ENCODE measurements at regions not wholly inside any gene's neighbourhood (a gene's known extent, or its start where the extent isn't known, plus 50 kb on each side); places are given as distances from the start of the nearest gene placed in this dataset.
"Not testable (repeated sequence)": the region's sequence is repeated elsewhere in the genome, so short reads cannot be mapped to it uniquely, and the experiment has no call there.

GRCh38 chr7:13727279-13727678, 262.2 kb downstream of the ETV1 start:
- H4K20me1 ChIP-seq (ENCODE audit: insufficient read depth, low read length): no peaks in the 10 kb centered on the region
- no peak overlapping the region for H2AFZ ChIP-seq (ENCODE audit: low read depth, low read length)
- ATAC-seq (ENCODE audit: insufficient read depth, low read depth) (no peak), DNase-seq (no peak)
- H3K4me2 ChIP-seq (ENCODE audit: insufficient read depth, low read length): no peak overlapping the region
- H3K36me3 ChIP-seq (ENCODE audit: insufficient read depth, low read length): no peaks in the 10 kb centered on the region
- no peaks in the 10 kb centered on the region for H3K79me2 ChIP-seq (ENCODE audit: insufficient read depth, low read length)
- no peak overlapping the region for H3K4me3 ChIP-seq (ENCODE audit: low read depth in 1 of 2, low read length in 2 of 2)
- H3K27me3 ChIP-seq (ENCODE audit: insufficient read depth, low read length, poor library complexity): no peaks in the 10 kb centered on the region
- H3K4me1 ChIP-seq (ENCODE audit: insufficient read depth, low read length): no peaks in the 10 kb centered on the region
- TF ChIP-seq EZH2 (IDR thresholded peaks at IDR 0.05; ENCODE audit: borderline replicate concordance, low read depth, low read length, severe bottlenecking): no peak
- H3K27ac ChIP-seq (ENCODE audit: low read length): no peak overlapping the region
- H3K9ac ChIP-seq (ENCODE audit: low read depth, low read length): no peak overlapping the region
- H3K9me3 ChIP-seq (ENCODE audit: insufficient read depth, low read length, severe bottlenecking): no peaks in the 10 kb centered on the region

GRCh38 chr7:13727751-13728150, 261.7 kb downstream of the ETV1 start:
- H3K27ac ChIP-seq (ENCODE audit: low read length): no peak overlapping the region
- no peak for DNase-seq
- TF ChIP-seq EZH2 (IDR thresholded peaks at IDR 0.05; ENCODE audit: borderline replicate concordance, low read depth, low read length, severe bottlenecking): no peak
- TF ChIP-seq CTCF (IDR thresholded peaks at IDR 0.05; ENCODE audit: borderline replicate concordance, extremely low read depth, low read length, poor library complexity, severe bottlenecking): no peak

DNA sequence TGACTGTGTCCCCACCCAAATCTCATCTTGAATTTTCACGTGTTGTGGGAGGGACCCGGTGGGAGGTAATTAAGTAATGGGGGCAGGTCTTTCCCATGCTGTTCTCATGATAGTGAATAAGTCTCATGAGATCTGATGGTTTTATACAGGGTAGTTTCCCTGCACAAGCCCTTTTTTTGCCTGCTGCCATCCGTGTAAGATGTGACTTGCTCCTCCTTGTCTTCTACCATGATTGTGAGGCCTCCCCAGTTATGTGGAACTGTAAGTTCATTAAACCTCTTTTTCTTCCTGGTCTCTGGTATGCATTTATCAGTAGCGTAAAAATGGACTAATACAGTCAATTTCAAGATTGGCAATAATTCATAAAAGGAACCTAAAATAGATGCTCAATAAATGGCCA, 261.0 kb downstream of the ETV1 start:
- not testable (repeated sequence) for H3K27me3 ChIP-seq (ENCODE audit: insufficient read depth, low read length, poor library complexity); H2AFZ ChIP-seq (ENCODE audit: low read depth, low read length); H3K4me3 ChIP-seq (ENCODE audit: low read depth in 1 of 2, low read length in 2 of 2); H3K27ac ChIP-seq (ENCODE audit: low read length); H3K79me2 ChIP-seq (ENCODE audit: insufficient read depth, low read length); H3K9me3 ChIP-seq (ENCODE audit: insufficient read depth, low read length, severe bottlenecking); H3K36me3 ChIP-seq (ENCODE audit: insufficient read depth, low read length); H3K4me1 ChIP-seq (ENCODE audit: insufficient read depth, low read length); H3K4me2 ChIP-seq (ENCODE audit: insufficient read depth, low read length); H4K20me1 ChIP-seq (ENCODE audit: insufficient read depth, low read length); H3K9ac ChIP-seq (ENCODE audit: low read depth, low read length); DNase-seq; ATAC-seq (ENCODE audit: insufficient read depth, low read depth)

More at GRCh38 chr7:13727751-13728150, 261.7 kb downstream of the ETV1 start:
- no peaks in the 10 kb centered on the region for H3K79me2 ChIP-seq (ENCODE audit: insufficient read depth, low read length)
- no peaks in the 10 kb centered on the region for H3K36me3 ChIP-seq (ENCODE audit: insufficient read depth, low read length)
- H2AFZ ChIP-seq (ENCODE audit: low read depth, low read length): no peak overlapping the region
- no peaks in the 10 kb centered on the region for H3K9me3 ChIP-seq (ENCODE audit: insufficient read depth, low read length, severe bottlenecking)
- H4K20me1 ChIP-seq (ENCODE audit: insufficient read depth, low read length): no peaks in the 10 kb centered on the region
- ATAC-seq (ENCODE audit: insufficient read depth, low read depth): no peak
- no peaks in the 10 kb centered on the region for H3K4me1 ChIP-seq (ENCODE audit: insufficient read depth, low read length)
- H3K4me2 ChIP-seq (ENCODE audit: insufficient read depth, low read length): no peak overlapping the region
- H3K27me3 ChIP-seq (ENCODE audit: insufficient read depth, low read length, poor library complexity): no peaks in the 10 kb centered on the region
- no peak overlapping the region for H3K9ac ChIP-seq (ENCODE audit: low read depth, low read length)
- no peak overlapping the region for H3K4me3 ChIP-seq (ENCODE audit: low read depth in 1 of 2, low read length in 2 of 2)

DNA sequence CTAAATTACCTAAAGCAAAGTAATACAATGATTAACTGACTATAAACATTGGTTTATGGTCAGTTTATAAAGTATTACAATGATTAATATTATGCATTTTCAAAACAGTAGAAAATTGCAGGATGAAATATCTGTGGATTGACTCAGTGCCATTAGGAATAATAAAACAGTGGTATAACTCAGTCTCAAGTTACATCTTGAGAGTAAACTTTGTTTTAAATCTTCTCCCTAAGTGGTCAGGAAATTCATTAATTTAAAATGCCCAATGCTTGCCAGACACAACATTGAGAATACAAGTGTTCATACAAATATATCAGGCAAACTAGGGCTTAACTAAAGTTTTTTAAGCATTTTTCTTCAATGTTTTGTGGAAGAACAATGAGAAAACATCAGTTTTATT, 257.8 kb downstream of the ETV1 start:
- H3K9me3 ChIP-seq (ENCODE audit: insufficient read depth, low read length, severe bottlenecking): no peaks in the 10 kb centered on the region
- no peaks in the 10 kb centered on the region for H3K4me1 ChIP-seq (ENCODE audit: insufficient read depth, low read length)
- H3K4me2 ChIP-seq (ENCODE audit: insufficient read depth, low read length): no peak overlapping the region
- H4K20me1 ChIP-seq (ENCODE audit: insufficient read depth, low read length): no peaks in the 10 kb centered on the region
- no peak overlapping the region for H3K9ac ChIP-seq (ENCODE audit: low read depth, low read length)
- H2AFZ ChIP-seq (ENCODE audit: low read depth, low read length): no peak overlapping the region
- H3K27me3 ChIP-seq (ENCODE audit: insufficient read depth, low read length, poor library complexity): no peaks in the 10 kb centered on the region
- ATAC-seq (ENCODE audit: insufficient read depth, low read depth) (no peak), DNase-seq (no peak)
- no peaks in the 10 kb centered on the region for H3K79me2 ChIP-seq (ENCODE audit: insufficient read depth, low read length)
- TF ChIP-seq CTCF (IDR thresholded peaks at IDR 0.05; ENCODE audit: borderline replicate concordance, extremely low read depth, low read length, poor library complexity, severe bottlenecking) (no peak), EZH2 (IDR thresholded peaks at IDR 0.05; ENCODE audit: borderline replicate concordance, low read depth, low read length, severe bottlenecking) (no peak)
- no peaks in the 10 kb centered on the region for H3K36me3 ChIP-seq (ENCODE audit: insufficient read depth, low read length)
- H3K27ac ChIP-seq (ENCODE audit: low read length): no peak overlapping the region
- H3K4me3 ChIP-seq (ENCODE audit: low read depth in 1 of 2, low read length in 2 of 2): no peak overlapping the region

Measured in DND-41 (cell line).